HFFc6 (cell line): ENCODE measurements at regions not wholly inside any gene's neighbourhood (a gene's known extent, or its start where the extent isn't known, plus 50 kb on each side); places are given as distances from the start of the nearest gene placed in this dataset.

Experiments used
- DNase-seq: peaks from one replicate; pipeline ENCODE4 v3.0.0-alpha.2; 2018
- H3K27ac Mint-ChIP-seq: 2 replicates; pipeline ENCODE4 v1.8.0; 2020; ENCODE audit warnings: mild to moderate bottlenecking, mixed read lengths
- H3K27me3 Mint-ChIP-seq: 2 replicates; pipeline ENCODE4 v1.8.0; 2021; ENCODE audit warnings: mild to moderate bottlenecking, moderate library complexity, mixed read lengths; ENCODE audit not compliant: insufficient read depth
- H3K36me3 Mint-ChIP-seq: 2 replicates; pipeline ENCODE4 v1.8.0; 2021; ENCODE audit warnings: low read depth, mixed read lengths
- H3K4me1 Mint-ChIP-seq: 2 replicates; pipeline ENCODE4 v1.8.0; 2020; ENCODE audit warnings: low read depth, mixed read lengths
- H3K4me3 Mint-ChIP-seq: 2 replicates; pipeline ENCODE4 v1.8.0; 2020; ENCODE audit warnings: mild to moderate bottlenecking, moderate library complexity, mixed read lengths
- H3K9me3 Mint-ChIP-seq: 2 replicates; pipeline ENCODE4 v1.8.0; 2020; ENCODE audit warnings: mild to moderate bottlenecking, mixed read lengths
- TF ChIP-seq, protein P1 (sequence below): fragments of 200-600 bp; sonication (generic); IDR thresholded peaks from 2 replicates; pipeline ENCODE4 v1.5.0; 2021; ENCODE audit warnings: antibody characterized with exemption, mild to moderate bottlenecking

DNA sequence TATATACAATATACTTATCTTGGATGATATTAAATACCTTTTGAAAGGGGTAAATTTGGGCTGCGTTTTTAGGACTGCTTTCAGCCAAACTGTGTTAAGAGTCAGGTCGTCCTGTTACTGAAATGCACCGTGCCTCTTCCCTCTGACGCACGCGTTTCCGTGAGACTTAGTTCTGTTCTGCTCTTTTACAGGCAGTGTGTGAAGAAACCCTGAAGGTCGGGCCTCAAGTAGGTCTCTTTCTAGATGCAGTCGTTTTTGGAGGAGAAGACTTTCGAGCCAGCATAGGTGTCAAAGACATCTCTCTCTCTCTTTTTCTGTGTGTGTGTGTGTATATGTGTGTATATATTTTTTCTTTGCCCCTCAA lies 107.0 kb downstream of the ZIC5 start:
- DNase-seq: no peak
- no peaks in the 10 kb centered on the region for H3K4me1 Mint-ChIP-seq

DNA sequence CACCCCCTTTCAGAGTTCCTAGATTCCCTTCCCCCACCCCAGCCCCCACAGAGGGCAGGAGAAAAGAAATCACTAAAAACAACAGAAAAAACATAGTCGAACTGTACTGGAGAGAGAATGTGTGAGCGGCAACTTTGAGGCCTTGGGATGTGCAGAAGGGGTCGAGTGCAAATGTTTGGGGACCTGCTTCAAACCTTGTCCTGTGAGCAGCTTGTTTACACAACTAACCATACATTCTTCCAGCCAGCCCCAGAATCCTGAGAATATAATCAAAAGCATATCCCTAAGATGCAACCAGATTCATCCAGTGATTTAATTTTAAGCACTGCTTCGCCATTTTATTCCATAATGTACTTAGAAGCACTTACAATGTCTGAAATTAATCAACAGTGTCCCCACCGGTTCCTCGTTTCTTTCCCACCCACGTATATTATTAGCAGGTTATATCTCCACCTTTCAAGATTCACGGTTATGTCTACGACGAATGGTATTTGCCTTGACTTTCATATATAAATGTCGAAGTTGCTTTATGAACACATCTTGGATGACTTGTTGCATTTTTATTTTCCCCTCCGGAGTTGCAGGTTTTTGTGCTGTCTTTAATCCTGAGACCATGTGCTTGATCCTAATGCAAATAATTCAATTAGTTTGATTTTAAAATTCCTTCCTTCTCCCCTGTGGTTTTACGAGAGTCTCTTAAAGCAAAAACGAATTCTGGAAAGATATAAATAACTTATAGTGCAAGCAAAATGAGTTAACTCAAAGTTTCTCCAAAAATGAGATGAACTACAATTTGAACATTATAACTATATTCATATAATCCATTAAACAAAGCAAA lies 107.6 kb downstream of the ZIC5 start:
- no peak for DNase-seq
- no peak overlapping the region for H3K27ac Mint-ChIP-seq
- H3K36me3 Mint-ChIP-seq: no peaks in the 10 kb centered on the region
- no peaks in the 10 kb centered on the region for H3K4me1 Mint-ChIP-seq
- no peaks in the 10 kb centered on the region for H3K9me3 Mint-ChIP-seq
- no peak overlapping the region for H3K4me3 Mint-ChIP-seq
- TF ChIP-seq, protein P1, sequence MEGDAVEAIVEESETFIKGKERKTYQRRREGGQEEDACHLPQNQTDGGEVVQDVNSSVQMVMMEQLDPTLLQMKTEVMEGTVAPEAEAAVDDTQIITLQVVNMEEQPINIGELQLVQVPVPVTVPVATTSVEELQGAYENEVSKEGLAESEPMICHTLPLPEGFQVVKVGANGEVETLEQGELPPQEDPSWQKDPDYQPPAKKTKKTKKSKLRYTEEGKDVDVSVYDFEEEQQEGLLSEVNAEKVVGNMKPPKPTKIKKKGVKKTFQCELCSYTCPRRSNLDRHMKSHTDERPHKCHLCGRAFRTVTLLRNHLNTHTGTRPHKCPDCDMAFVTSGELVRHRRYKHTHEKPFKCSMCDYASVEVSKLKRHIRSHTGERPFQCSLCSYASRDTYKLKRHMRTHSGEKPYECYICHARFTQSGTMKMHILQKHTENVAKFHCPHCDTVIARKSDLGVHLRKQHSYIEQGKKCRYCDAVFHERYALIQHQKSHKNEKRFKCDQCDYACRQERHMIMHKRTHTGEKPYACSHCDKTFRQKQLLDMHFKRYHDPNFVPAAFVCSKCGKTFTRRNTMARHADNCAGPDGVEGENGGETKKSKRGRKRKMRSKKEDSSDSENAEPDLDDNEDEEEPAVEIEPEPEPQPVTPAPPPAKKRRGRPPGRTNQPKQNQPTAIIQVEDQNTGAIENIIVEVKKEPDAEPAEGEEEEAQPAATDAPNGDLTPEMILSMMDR: no peak
- H3K27me3 Mint-ChIP-seq: peaks cover 42% of the 10 kb centered on the region

More for the DNA sequence above, 107.0 kb downstream of the ZIC5 start:
- TF ChIP-seq, protein P1: no peak
- H3K36me3 Mint-ChIP-seq: no peaks in the 10 kb centered on the region
- H3K27me3 Mint-ChIP-seq: peaks cover 39% of the 10 kb centered on the region
- H3K4me3 Mint-ChIP-seq: no peak overlapping the region
- H3K9me3 Mint-ChIP-seq: no peaks in the 10 kb centered on the region
- no peak overlapping the region for H3K27ac Mint-ChIP-seq

DNA sequence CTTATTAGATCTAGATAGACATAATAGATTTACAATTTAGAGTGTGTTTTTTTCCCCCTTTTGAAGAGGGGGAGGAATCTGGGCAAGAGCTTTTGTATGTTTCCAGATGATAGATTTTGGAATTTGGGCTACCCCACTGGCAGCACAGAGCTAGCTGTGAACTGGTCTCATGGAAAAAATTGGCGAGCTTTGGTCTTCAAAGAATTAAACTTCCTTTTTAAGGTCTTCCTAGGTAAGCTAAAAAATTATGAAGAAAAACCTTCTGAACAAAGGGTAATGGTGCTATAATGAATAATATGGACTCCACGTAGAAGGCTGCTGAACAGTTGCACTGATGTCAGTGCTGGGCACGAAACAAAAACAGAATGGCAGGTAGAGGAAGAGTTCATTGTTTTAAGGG lies 109.3 kb downstream of the ZIC5 start:
- Mint-ChIP-seq H3K4me1 (no peaks in the 10 kb centered on the region), H3K4me3 (no peak overlapping the region), H3K9me3 (no peaks in the 10 kb centered on the region), H3K36me3 (no peaks in the 10 kb centered on the region), H3K27me3 (peaks cover 49% of the 10 kb centered on the region), H3K27ac (no peak overlapping the region)
- TF ChIP-seq, protein P1: no peak
- no peak for DNase-seq

DNA sequence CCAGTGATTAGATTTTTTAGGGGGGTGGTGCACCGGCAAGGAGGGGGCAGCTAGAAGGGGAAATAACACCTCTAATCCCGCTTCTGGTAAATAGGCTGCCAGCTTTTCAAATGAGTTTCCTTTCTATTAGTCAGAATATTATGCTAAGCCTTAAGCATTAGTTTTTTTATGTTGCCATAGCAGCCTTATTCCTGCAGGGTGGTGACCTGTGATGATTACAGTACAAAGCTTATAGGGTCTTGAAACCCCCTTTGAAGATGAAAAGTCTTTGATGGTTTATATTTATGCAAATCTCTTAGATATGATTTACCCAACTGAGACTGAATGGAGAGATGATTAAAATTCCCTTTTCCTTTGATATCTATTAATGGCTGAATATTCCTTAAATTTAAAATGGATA lies 109.8 kb downstream of the ZIC5 start:
- Mint-ChIP-seq H3K36me3 (no peaks in the 10 kb centered on the region), H3K4me3 (no peak overlapping the region)
- no peak for DNase-seq

DNA sequence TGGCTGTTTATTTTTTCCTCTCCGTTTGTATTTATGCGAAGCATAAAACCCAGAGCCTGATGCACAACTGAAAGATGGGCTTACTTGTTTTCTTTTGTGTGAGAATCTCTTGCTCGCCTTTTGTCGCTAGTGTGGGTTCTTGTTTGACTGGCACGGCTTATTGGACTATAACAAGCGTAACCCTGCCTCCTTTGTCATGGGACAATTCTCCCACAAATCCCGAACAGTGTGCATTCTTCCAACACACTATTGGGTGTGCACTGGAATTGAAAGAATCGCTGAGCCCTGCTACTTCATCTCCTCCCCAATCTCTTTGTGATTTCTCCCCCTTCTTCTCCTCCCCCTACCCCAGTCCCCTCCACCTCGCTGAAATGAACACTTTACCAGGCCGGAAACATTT lies 110.8 kb downstream of the ZIC5 start:
- TF ChIP-seq, protein P1: no peak
- no peak for DNase-seq
- Mint-ChIP-seq H3K9me3 (no peaks in the 10 kb centered on the region), H3K27ac (no peak overlapping the region), H3K36me3 (no peaks in the 10 kb centered on the region), H3K4me3 (no peak overlapping the region), H3K27me3 (peaks cover 43% of the 10 kb centered on the region), H3K4me1 (no peaks in the 10 kb centered on the region)

More for the DNA sequence above, 109.8 kb downstream of the ZIC5 start:
- no peak overlapping the region for H3K27ac Mint-ChIP-seq
- no peaks in the 10 kb centered on the region for H3K4me1 Mint-ChIP-seq
- H3K27me3 Mint-ChIP-seq: peaks cover 51% of the 10 kb centered on the region
- TF ChIP-seq, protein P1: no peak
- no peaks in the 10 kb centered on the region for H3K9me3 Mint-ChIP-seq
